Activated CD4-positive, alpha-beta T cell treated with anti-CD3 and anti-CD28 coated beads for 36 hours (primary cell): ENCODE measurements at regions not wholly inside any gene's neighbourhood (a gene's known extent, or its start where the extent isn't known, plus 50 kb on each side); places are given as distances from the start of the nearest gene placed in this dataset.

ENCODE experiments used
- ATAC-seq: fragments of 200-7000 bp; cut with Tn5 transposase; one replicate; pipeline ENCODE4 v1.10.0; 2021; ENCODE audit warnings: mild to moderate bottlenecking, moderate library complexity
- CTCF ChIA-PET: fragments of 350-600 bp; sonication (Branson Sonifier 250); formaldehyde crosslinking; loops from one replicate; lab custom pipeline; 2021; ENCODE audit warnings: antibody characterized with exemption; lab: Charles Lee
- POLR2A ChIA-PET: fragments of 350-600 bp; sonication (Branson Sonifier 250); formaldehyde crosslinking; loops from one replicate; lab custom pipeline; 2021; ENCODE audit warnings: antibody characterized with exemption, inconsistent platforms; lab: Charles Lee
- DNase-seq: peaks from one replicate; pipeline ENCODE4 v3.0.0-alpha.2; 2020
- H3K27ac Mint-ChIP-seq: one replicate; pipeline ENCODE4 v1.8.0; 2021; ENCODE audit warnings: mixed read lengths
- H3K27me3 Mint-ChIP-seq: one replicate; pipeline ENCODE4 v1.8.0; 2021; ENCODE audit warnings: mixed read lengths
- H3K36me3 Mint-ChIP-seq: one replicate; pipeline ENCODE4 v1.8.0; 2021; ENCODE audit warnings: low read depth, mixed read lengths
- H3K4me1 Mint-ChIP-seq: one replicate; pipeline ENCODE4 v1.8.0; 2021; ENCODE audit warnings: mixed read lengths
- H3K4me3 Mint-ChIP-seq: one replicate; pipeline ENCODE4 v1.8.0; 2021; ENCODE audit warnings: mild to moderate bottlenecking, moderate library complexity, mixed read lengths
- H3K9me3 Mint-ChIP-seq: one replicate; pipeline ENCODE4 v1.8.0; 2021; ENCODE audit warnings: low read depth, mixed read lengths
- intact Hi-C, 2 experiments: fragments of 100-400 bp; cut with DNase I in 1 of 2; cut with micrococcal nuclease in 1 of 2; formaldehyde crosslinking; loops; one replicate each; pipeline versions ENCODE4 v1.14.2 to v1.15.1; 2022 to 2024; cut with DNase I, micrococcal nuclease

DNA sequence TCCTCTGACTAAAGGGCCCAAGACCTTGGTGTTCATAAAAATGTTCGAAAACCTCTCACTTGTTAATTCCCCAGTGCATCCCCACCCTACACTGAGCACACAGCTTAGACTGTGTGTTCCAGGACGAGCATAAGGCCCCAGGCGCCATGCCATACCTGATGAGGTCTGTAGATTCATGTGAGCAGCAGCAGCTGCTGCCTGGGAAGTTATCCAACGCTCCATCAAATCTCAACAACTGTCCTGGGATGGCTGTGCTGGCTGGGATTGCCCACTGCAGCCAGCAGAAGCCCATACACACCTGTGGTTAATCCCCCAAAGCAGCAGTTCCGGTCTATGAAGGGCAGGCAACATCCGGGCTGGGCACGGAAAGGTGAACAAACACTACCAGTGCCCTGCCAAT, 391.2 kb downstream of the IL20RB start:
- Mint-ChIP-seq H3K27ac (no peak overlapping the region), H3K4me3 (no peak overlapping the region), H3K9me3 (no peaks in the 10 kb centered on the region), H3K36me3 (no peaks in the 10 kb centered on the region), H3K27me3 (no peaks in the 10 kb centered on the region), H3K4me1 (no peaks in the 10 kb centered on the region)
- CTCF ChIA-PET: no interaction called here
- ATAC-seq (no peak), DNase-seq (no peak)
- POLR2A ChIA-PET: no interaction called here
- intact Hi-C loops: no loop called here

DNA sequence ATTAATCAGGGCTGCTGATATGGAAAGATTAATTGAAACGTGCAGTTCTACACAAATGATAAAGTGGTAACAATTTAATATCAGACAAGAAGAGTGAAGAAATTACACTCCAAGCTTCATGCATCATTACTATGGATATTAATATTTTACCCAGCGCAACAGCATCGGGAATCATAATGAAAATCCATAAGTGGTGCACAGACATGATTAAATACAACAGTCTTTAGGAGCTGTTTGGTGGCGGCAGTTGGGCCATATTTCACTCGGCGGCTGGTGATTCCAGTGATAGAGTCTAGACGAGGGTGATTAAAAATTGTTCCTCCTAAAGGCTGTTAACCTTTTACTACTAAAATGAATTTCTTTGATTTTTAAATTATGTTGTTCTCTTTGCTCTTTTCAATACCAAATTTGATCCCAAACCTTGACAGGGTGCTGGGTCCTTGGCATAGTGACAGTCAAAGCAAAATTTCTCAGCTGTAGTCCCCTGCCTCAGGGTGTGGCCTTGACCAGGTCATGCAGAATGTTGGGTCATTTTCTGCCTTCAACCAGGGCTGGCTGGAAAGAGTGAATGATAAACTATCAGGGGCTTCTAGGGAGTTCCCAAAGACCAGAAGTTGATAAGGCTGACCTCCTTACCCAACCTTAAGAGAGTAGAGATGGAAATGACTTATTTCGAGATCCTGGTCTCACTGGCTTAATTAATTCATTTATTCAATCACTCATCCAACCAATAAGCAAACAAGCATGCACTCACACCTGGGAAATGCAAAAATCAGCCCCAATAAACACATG, 392.0 kb downstream of the IL20RB start:
- H3K27ac Mint-ChIP-seq: no peak overlapping the region
- ChIA-PET POLR2A (no interaction called here), CTCF (no interaction called here)
- no peaks in the 10 kb centered on the region for H3K4me1 Mint-ChIP-seq
- ATAC-seq: no peak
- no peaks in the 10 kb centered on the region for H3K36me3 Mint-ChIP-seq
- H3K27me3 Mint-ChIP-seq: no peaks in the 10 kb centered on the region
- intact Hi-C loops: no loop called here
- no peaks in the 10 kb centered on the region for H3K9me3 Mint-ChIP-seq
- DNase-seq: no peak
- H3K4me3 Mint-ChIP-seq: no peak overlapping the region

DNA sequence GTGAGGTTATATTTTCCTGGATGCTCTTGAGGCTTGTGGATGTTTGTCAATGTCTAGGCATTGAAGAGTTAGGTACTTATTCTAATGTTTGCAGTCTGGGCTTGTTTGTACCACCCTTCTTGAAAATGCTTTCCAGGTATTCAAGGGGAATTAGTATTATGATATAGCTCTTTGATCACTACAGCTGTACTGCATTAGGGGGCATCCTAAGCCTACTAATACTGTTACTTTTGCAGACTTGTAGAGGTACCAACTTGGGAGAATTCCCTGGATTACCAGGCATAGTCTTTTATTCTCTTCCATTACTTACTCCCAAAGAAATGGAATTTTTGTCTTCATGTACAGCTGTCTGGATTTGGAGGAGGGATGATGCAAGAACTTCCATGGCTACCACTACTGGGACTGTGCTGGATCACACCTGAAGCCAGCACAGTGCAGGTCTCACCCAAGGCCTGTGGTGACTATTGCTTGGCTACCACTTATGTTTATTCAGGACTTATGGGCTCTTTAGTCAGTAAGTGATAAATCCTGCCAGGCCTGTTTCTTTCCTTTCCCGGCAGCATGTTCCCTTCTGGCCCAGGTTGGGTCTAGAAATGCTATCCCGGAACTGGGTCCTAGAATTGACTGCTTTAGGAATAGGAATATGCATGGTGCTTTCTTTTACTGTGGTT, 402.9 kb downstream of the IL20RB start:
- H3K27me3 Mint-ChIP-seq: no peaks in the 10 kb centered on the region
- CTCF ChIA-PET: interaction anchor here (1.4 kb wide), 1 partner anchor 242 kb away, joined by 3 read pairs; no protein-coding TSS in a partner anchor
- POLR2A ChIA-PET: no interaction called here
- no peaks in the 10 kb centered on the region for H3K36me3 Mint-ChIP-seq
- ATAC-seq (no peak), DNase-seq (no peak)
- no peak overlapping the region for H3K4me3 Mint-ChIP-seq
- no peak overlapping the region for H3K27ac Mint-ChIP-seq
- H3K4me1 Mint-ChIP-seq: no peaks in the 10 kb centered on the region
- intact Hi-C loops: no loop called here
- H3K9me3 Mint-ChIP-seq: peaks cover 11% of the 10 kb centered on the region

DNA sequence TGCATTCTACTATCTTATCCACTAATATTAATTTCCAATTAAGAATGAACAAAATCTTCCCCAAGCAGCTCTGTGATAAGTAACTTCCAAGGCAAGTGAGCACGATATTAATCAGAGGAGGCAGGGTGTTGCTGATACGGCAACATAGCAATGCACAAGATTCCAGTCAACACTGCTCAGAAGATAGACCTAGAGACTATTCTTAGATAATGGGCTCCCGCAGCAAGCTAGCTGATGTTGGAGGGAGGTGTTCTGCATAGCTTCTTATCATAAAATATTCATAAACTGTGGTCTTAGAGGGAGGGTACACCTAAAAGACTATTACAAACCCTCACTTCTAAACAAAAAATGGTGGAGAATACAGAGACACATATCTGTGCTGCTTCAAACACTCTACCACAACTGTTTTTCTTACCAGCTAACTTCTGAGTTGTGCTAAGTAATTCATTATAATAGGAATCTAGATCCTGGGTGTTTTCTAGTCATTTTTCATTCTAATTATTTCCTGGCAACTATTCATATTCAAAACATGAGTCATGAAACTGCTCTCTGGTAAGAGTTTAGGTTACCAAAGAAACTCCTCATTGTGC, 382.0 kb upstream of the SOX14 start:
- no peak overlapping the region for H3K27ac Mint-ChIP-seq
- H3K27me3 Mint-ChIP-seq: no peaks in the 10 kb centered on the region
- no peak for DNase-seq
- H3K4me3 Mint-ChIP-seq: no peak overlapping the region
- peaks cover 6% of the 10 kb centered on the region for H3K9me3 Mint-ChIP-seq
- ChIA-PET CTCF (no interaction called here), POLR2A (no interaction called here)
- H3K4me1 Mint-ChIP-seq: no peaks in the 10 kb centered on the region
- intact Hi-C loops: no loop called here
- ATAC-seq: no peak
- H3K36me3 Mint-ChIP-seq: no peaks in the 10 kb centered on the region

DNA sequence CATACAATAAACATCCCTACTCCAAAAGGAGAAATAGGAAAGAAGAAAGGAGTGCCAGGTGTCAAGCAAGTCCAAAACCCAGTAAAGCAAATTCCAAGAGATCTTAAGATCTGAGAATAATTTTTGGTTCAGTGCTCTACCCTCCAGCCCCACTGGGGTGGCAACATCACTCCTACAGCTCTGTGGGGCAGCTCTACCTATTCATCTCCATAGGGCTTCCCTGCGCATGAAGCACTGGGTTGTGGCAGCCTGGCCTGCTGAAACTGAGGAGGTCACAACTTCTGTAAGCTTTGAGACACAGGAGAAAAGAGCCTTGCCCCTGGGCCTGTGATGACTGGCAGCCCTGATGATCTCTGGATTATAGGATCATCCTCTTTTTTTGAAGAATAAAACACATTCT, 378.2 kb upstream of the SOX14 start:
- ChIA-PET POLR2A (no interaction called here), CTCF (no interaction called here)
- ATAC-seq (no peak), DNase-seq (no peak)
- no peak overlapping the region for H3K4me3 Mint-ChIP-seq
- H3K36me3 Mint-ChIP-seq: no peaks in the 10 kb centered on the region
- intact Hi-C loops: no loop called here
- H3K27ac Mint-ChIP-seq: no peak overlapping the region
- H3K4me1 Mint-ChIP-seq: no peaks in the 10 kb centered on the region
- no peaks in the 10 kb centered on the region for H3K27me3 Mint-ChIP-seq
- peaks cover 3% of the 10 kb centered on the region for H3K9me3 Mint-ChIP-seq

DNA sequence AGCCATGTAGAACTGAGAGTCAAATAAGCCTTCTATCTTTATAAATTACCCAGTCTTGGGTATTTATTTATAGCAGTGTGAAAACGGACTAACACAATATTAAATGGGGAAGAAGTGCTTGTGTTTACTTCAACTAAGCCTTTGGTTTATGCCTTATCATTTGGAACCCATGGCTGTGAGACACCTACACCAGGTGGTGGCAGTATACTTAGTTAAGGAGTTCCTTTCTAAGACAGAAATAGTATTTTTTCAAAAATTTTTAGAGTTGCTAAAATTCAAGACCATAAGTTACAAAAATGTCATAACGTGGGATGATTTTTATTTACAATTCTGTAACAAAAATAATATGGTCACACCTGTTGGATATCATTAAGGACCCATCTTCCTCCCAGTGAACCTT, 354.5 kb upstream of the SOX14 start:
- H3K27ac Mint-ChIP-seq: no peak overlapping the region
- intact Hi-C loops: no loop called here

DNA sequence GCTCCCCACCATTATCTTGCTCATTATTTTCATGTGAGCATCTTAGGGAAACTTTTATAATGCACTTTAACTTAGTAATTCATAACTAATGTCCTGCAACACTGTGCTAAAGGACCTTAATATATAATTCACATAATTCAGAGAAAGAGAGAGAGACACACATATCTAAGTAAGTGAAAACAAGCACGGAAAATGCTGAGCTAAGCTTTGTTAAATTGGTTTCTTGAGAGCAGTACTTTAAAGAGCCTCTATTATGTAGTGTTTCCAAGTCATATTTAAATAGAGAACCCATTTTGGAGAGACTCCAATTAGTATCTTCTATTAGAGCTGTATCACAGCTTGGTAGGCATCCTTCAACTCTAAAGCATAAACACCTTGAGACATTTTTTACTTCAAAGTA, 354.1 kb upstream of the SOX14 start:
- intact Hi-C loops: no loop called here
- Mint-ChIP-seq H3K27me3 (no peaks in the 10 kb centered on the region), H3K27ac (no peak overlapping the region), H3K36me3 (no peaks in the 10 kb centered on the region), H3K9me3 (peaks cover 4% of the 10 kb centered on the region), H3K4me1 (no peaks in the 10 kb centered on the region), H3K4me3 (no peak overlapping the region)
- DNase-seq: no peak
- no peak for ATAC-seq
- ChIA-PET POLR2A (no interaction called here), CTCF (no interaction called here)

More for the DNA sequence above, 354.5 kb upstream of the SOX14 start:
- ChIA-PET CTCF (no interaction called here), POLR2A (no interaction called here)
- ATAC-seq (no peak), DNase-seq (no peak)
- Mint-ChIP-seq H3K36me3 (no peaks in the 10 kb centered on the region), H3K4me1 (no peaks in the 10 kb centered on the region), H3K9me3 (peaks cover 2% of the 10 kb centered on the region), H3K4me3 (no peak overlapping the region), H3K27me3 (no peaks in the 10 kb centered on the region)

DNA sequence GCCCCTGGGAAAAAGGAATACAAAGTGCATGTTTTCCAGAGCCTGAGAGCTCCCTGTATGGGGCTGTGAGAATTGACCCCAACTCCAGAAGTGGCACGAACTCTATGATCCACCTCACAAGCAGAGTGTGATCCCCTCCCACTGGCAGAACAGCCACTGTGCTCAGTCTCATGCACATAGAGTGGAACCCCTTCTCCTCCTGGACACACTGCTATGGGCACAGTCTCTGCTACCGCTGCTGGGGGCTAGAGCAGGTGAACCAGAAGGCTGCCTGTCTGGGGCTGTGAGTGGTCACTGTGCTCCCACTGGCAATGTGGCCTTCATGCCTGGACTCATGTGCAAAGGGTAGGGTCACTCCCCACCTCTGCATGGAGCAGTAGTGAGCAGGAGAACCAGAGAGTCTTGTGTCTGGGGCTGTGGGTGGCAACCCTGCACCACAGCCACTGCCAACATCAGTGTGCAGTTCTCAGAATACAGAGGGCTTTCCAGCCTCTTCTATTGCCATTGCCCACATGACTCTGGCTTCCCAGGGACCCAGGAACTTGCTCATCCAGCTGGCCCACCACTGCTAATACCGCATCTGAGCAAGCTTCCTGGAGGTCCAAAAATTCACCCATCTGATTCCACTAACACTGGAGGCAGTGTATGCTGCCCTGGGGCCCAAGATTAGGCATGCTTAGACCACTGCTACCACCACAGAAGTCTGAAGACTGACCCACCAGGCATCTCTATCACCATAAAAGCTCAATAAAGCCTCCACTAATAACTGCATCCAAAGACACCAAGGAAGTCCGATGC, 343.7 kb upstream of the SOX14 start:
- intact Hi-C loops: no loop called here
- Mint-ChIP-seq H3K9me3 (peaks cover 24% of the 10 kb centered on the region), H3K27ac (no peak overlapping the region), H3K4me1 (no peaks in the 10 kb centered on the region), H3K4me3 (no peak overlapping the region), H3K36me3 (no peaks in the 10 kb centered on the region), H3K27me3 (no peaks in the 10 kb centered on the region)
- CTCF ChIA-PET: no interaction called here
- no peak for DNase-seq
- POLR2A ChIA-PET: no interaction called here
- ATAC-seq: no peak

DNA sequence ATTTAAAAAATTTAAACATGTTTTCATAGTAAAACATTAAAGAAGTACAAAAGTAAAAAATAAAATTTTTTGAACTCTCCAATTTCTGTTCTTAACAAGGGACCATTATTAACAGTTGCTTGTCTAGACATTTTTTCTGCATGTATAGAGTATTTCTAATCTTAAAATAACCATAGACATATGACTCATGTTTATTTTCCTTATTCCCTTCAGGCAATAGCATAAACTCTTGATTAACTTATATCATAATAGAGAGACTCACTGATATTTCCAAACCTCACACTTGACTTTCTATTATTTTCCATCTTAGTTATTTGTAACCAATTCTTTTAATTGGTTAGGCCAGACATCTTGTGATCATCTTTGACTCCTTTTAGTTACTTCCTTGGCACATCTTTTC, 325.6 kb upstream of the SOX14 start:
- no peak for ATAC-seq
- no peak for DNase-seq
- no peak overlapping the region for H3K27ac Mint-ChIP-seq
- H3K9me3 Mint-ChIP-seq: peaks cover 10% of the 10 kb centered on the region
- no peaks in the 10 kb centered on the region for H3K36me3 Mint-ChIP-seq
- POLR2A ChIA-PET: no interaction called here
- intact Hi-C loops: no loop called here
- no peaks in the 10 kb centered on the region for H3K27me3 Mint-ChIP-seq
- no peak overlapping the region for H3K4me3 Mint-ChIP-seq
- CTCF ChIA-PET: no interaction called here
- no peaks in the 10 kb centered on the region for H3K4me1 Mint-ChIP-seq

DNA sequence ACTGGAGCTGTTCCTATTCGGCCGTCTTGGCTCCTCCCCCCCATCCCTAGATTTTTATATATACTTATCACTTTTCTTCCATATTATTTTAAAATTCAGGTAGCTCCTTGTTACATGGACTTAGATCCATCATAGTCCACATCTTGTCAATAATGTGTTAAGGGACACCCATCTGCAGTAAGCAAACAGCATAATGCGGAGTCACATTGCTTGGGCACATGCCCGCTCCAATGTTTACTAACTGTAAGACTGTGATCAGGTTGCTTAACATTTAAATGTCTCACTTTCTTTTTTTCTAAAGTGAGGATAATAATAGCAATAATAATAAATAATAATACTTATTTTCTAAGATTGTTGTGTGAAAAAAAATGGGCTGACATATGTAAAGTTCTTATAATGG, 303.2 kb upstream of the SOX14 start:
- ATAC-seq (no peak), DNase-seq (no peak)
- intact Hi-C loops: no loop called here
- ChIA-PET CTCF (no interaction called here), POLR2A (no interaction called here)
- H3K4me3 Mint-ChIP-seq: no peak overlapping the region
- no peaks in the 10 kb centered on the region for H3K9me3 Mint-ChIP-seq
- no peaks in the 10 kb centered on the region for H3K4me1 Mint-ChIP-seq
- H3K27ac Mint-ChIP-seq: no peak overlapping the region
- no peaks in the 10 kb centered on the region for H3K27me3 Mint-ChIP-seq
- no peaks in the 10 kb centered on the region for H3K36me3 Mint-ChIP-seq

DNA sequence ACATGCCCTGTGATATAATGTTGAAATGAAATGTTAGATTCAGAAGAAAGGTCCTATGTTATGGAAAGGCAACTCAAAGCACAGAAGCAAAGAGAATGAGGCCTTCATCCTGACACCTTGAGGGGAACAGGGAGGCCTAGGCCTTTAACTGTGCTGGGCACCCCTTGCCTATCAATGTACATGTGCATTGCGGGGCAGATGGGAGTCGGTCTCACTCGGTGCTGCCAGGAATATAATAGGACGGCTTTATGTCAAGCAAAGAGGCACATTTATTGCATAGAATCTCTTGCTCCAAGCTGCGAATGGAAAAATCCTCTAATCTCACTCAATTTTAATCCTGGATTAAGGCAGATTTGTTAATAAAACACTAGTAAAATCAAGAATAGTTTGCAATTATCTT, 301.0 kb upstream of the SOX14 start:
- DNase-seq (no peak), ATAC-seq (no peak)
- no peaks in the 10 kb centered on the region for H3K9me3 Mint-ChIP-seq
- intact Hi-C loops: no loop called here
- no peak overlapping the region for H3K4me3 Mint-ChIP-seq
- H3K27ac Mint-ChIP-seq: no peak overlapping the region
- no peaks in the 10 kb centered on the region for H3K36me3 Mint-ChIP-seq
- ChIA-PET CTCF (no interaction called here), POLR2A (no interaction called here)
- H3K4me1 Mint-ChIP-seq: no peaks in the 10 kb centered on the region
- H3K27me3 Mint-ChIP-seq: no peaks in the 10 kb centered on the region
